Mesenchymal stem cell (in vitro differentiated cells and primary cell): ENCODE measurements at regions not wholly inside any gene's neighbourhood (a gene's known extent, or its start where the extent isn't known, plus 50 kb on each side); places are given as distances from the start of the nearest gene placed in this dataset.

Source experiments
- DNase-seq: peaks from one replicate; pipeline ENCODE4 v3.0.0-alpha.2; 2013
- H2AFZ ChIP-seq: one replicate; pipeline ENCODE4 v1.6.1; 2013; ENCODE audit warnings: low read depth, mild to moderate bottlenecking, control low read depth, inconsistent platforms, low read length, moderate library complexity
- H2AK5ac ChIP-seq: 2 replicates; pipeline ENCODE4 v1.6.1; 2013; ENCODE audit warnings: low read length, moderate library complexity, mild to moderate bottlenecking, inconsistent platforms; ENCODE audit not compliant: severe bottlenecking
- H2BK120ac ChIP-seq: one replicate; pipeline ENCODE4 v1.6.1; 2013; ENCODE audit warnings: low read depth, mild to moderate bottlenecking, inconsistent platforms, low read length, moderate library complexity
- H2BK12ac ChIP-seq, 2 experiments: one replicate each; pipeline ENCODE4 v1.6.1; 2013; ENCODE audit warnings: inconsistent platforms in 2 of 2, low read length in 2 of 2, mild to moderate bottlenecking in 2 of 2, moderate library complexity in 2 of 2, control low read depth in 1 of 2
- H2BK15ac ChIP-seq: one replicate; pipeline ENCODE4 v1.6.1; 2013; ENCODE audit warnings: mild to moderate bottlenecking, low read depth, inconsistent platforms; ENCODE audit not compliant: poor library complexity, severe bottlenecking
- H2BK5ac ChIP-seq: 2 replicates; pipeline ENCODE4 v1.6.1; 2013; ENCODE audit warnings: low read depth, mild to moderate bottlenecking, low read length, control low read depth, inconsistent platforms; ENCODE audit not compliant: poor library complexity, severe bottlenecking
- H3K14ac ChIP-seq, 2 experiments: one replicate each; pipeline ENCODE4 v1.6.1; 2013; ENCODE audit warnings: inconsistent platforms in 2 of 2, low read length in 2 of 2, control low read depth in 1 of 2, mild to moderate bottlenecking in 1 of 2, moderate library complexity in 1 of 2
- H3K18ac ChIP-seq, 2 experiments: one replicate each; pipeline ENCODE4 v1.6.1; 2013; ENCODE audit warnings: inconsistent platforms in 2 of 2, low read length in 2 of 2, control low read depth in 1 of 2, low read depth in 1 of 2, mild to moderate bottlenecking in 1 of 2
- H3K23ac ChIP-seq, 2 experiments: one replicate each; pipeline ENCODE4 v1.6.1; 2013; ENCODE audit warnings: inconsistent platforms in 2 of 2, low read length in 2 of 2, mild to moderate bottlenecking in 2 of 2, moderate library complexity in 2 of 2, control low read depth in 1 of 2
- H3K27ac ChIP-seq: 2 replicates; pipeline ENCODE4 v1.5.1; 2013; ENCODE audit warnings: mild to moderate bottlenecking, moderate library complexity, low read length, control low read depth, inconsistent platforms; ENCODE audit not compliant: poor library complexity, severe bottlenecking
- H3K27me3 ChIP-seq, 2 experiments: 2 replicates each; pipeline versions ENCODE4 v1.6.1 to v1.7.0; 2013; ENCODE audit warnings: low read length in 2 of 2, mild to moderate bottlenecking in 2 of 2, moderate library complexity in 2 of 2, control low read depth in 1 of 2, inconsistent platforms in 1 of 2; ENCODE audit not compliant: control insufficient read depth in 1 of 2, insufficient read depth in 1 of 2
- H3K36me3 ChIP-seq, 2 experiments: 2 replicates each; pipeline versions ENCODE4 v1.6.1 to v1.7.0; 2013; ENCODE audit warnings: low read length in 2 of 2, control low read depth in 1 of 2, inconsistent platforms in 1 of 2, low read depth in 1 of 2, mild to moderate bottlenecking in 1 of 2; ENCODE audit not compliant: insufficient read depth in 2 of 2, control insufficient read depth in 1 of 2
- H3K4ac ChIP-seq, 2 experiments: one replicate each; pipeline ENCODE4 v1.6.1; 2013; ENCODE audit warnings: inconsistent platforms in 2 of 2, low read length in 2 of 2, mild to moderate bottlenecking in 2 of 2, moderate library complexity in 2 of 2, control low read depth in 1 of 2, low read depth in 1 of 2
- H3K4me1 ChIP-seq: 2 replicates; pipeline ENCODE4 v1.6.1; 2013; ENCODE audit warnings: low read depth, low read length, control low read depth; ENCODE audit not compliant: control insufficient read depth, insufficient read depth
- H3K4me2 ChIP-seq: 2 replicates; pipeline ENCODE4 v1.6.1; 2013; ENCODE audit warnings: low read length, mild to moderate bottlenecking, inconsistent platforms; ENCODE audit not compliant: poor library complexity, severe bottlenecking
- H3K4me3 ChIP-seq, 2 experiments: 2 replicates each; pipeline versions ENCODE4 v1.5.1 to v1.7.0; 2013; ENCODE audit warnings: low read length in 2 of 2, mild to moderate bottlenecking in 2 of 2, control low read depth in 1 of 2, low read depth in 1 of 2; ENCODE audit not compliant: insufficient read depth in 1 of 2
- H3K79me1 ChIP-seq: replicated peaks from 2 replicates; pipeline ENCODE4 v1.6.1; 2013; ENCODE audit warnings: mild to moderate bottlenecking, control low read depth, low read length, inconsistent platforms; ENCODE audit not compliant: poor library complexity, severe bottlenecking
- H3K9ac ChIP-seq: 2 replicates; pipeline ENCODE4 v1.7.0; 2013; ENCODE audit warnings: mild to moderate bottlenecking, low read length, moderate library complexity
- H3K9me3 ChIP-seq: 2 replicates; pipeline ENCODE4 v1.7.0; 2013; ENCODE audit warnings: mild to moderate bottlenecking, low read length; ENCODE audit not compliant: control insufficient read depth
- H4K8ac ChIP-seq: one replicate; pipeline ENCODE4 v1.6.1; 2013; ENCODE audit warnings: inconsistent platforms, mild to moderate bottlenecking, low read length, moderate library complexity
- H4K91ac ChIP-seq: one replicate; pipeline ENCODE4 v1.6.1; 2013; ENCODE audit warnings: mild to moderate bottlenecking, low read length, inconsistent platforms
- whole genome bisulfite sequencing: methylation state at CpG from one replicate; pipeline ENCODE4 v1.1.7; 2013; ENCODE audit warnings: mixed read lengths; 5-methylcytosine and 5-hydroxymethylcytosine counted together

GRCh38 chr2:142307616-142308115 lies 176.8 kb upstream of the LRP1B start:
- H3K79me1 ChIP-seq: no peaks in the 10 kb centered on the region

GRCh38 chr2:142307086-142307485 lies 176.3 kb upstream of the LRP1B start:
- no peak overlapping the region for H2BK120ac ChIP-seq
- peak overlapping the region; percentile 9 for H2AK5ac ChIP-seq
- peaks cover 15% of the 10 kb centered on the region for H3K9me3 ChIP-seq
- H3K4ac ChIP-seq: no peak overlapping the region
- H3K14ac ChIP-seq: no peak overlapping the region
- no peak overlapping the region for H2BK15ac ChIP-seq
- H3K18ac ChIP-seq: no peak overlapping the region
- no peak overlapping the region for H4K8ac ChIP-seq
- 100% methylated on average over 1 of the region's 1 CpG for WGBS
- no peak overlapping the region for H2AFZ ChIP-seq
- H3K4me2 ChIP-seq: no peak overlapping the region
- no peaks in the 10 kb centered on the region for H3K79me1 ChIP-seq
- no peak overlapping the region for H3K9ac ChIP-seq
- H3K27me3 ChIP-seq: no peaks in the 10 kb centered on the region
- no peak overlapping the region for H3K4me3 ChIP-seq
- peak overlapping the region; percentile 98 for H2BK5ac ChIP-seq
- DNase-seq: no peak
- no peak overlapping the region for H4K91ac ChIP-seq
- H3K36me3 ChIP-seq: no peaks in the 10 kb centered on the region
- peak overlapping the region; percentile 94 for H3K27ac ChIP-seq
- H3K23ac ChIP-seq: no peak overlapping the region
- H3K4me1 ChIP-seq: no peaks in the 10 kb centered on the region
- no peak overlapping the region for H2BK12ac ChIP-seq

More at GRCh38 chr2:142307616-142308115, 176.8 kb upstream of the LRP1B start:
- H3K4me2 ChIP-seq: peak overlapping the region; percentile 6
- no peak overlapping the region for H3K23ac ChIP-seq
- H2BK12ac ChIP-seq: no peak overlapping the region
- H3K27ac ChIP-seq: peak overlapping the region; percentile 94
- peaks cover 21% of the 10 kb centered on the region for H3K9me3 ChIP-seq
- peak overlapping the region; percentile 57 for H2BK5ac ChIP-seq
- H3K4ac ChIP-seq: no peak overlapping the region
- peak overlapping the region; percentile 23 for H2AK5ac ChIP-seq
- no peak overlapping the region for H4K91ac ChIP-seq
- H3K9ac ChIP-seq: no peak overlapping the region
- H2BK120ac ChIP-seq: no peak overlapping the region
- H3K18ac ChIP-seq: no peak overlapping the region
- H3K4me1 ChIP-seq: no peaks in the 10 kb centered on the region
- no peak for DNase-seq
- H2AFZ ChIP-seq: no peak overlapping the region
- H3K27me3 ChIP-seq: no peaks in the 10 kb centered on the region
- H4K8ac ChIP-seq: no peak overlapping the region
- H2BK15ac ChIP-seq: no peak overlapping the region
- no peaks in the 10 kb centered on the region for H3K36me3 ChIP-seq
- no peak overlapping the region for H3K4me3 ChIP-seq
- WGBS: 94% methylated on average over 4 of the region's 4 CpGs
- no peak overlapping the region for H3K14ac ChIP-seq

- Histone ChIP-seq H3K18ac (no peak overlapping the region), H3K4me3 (no peak overlapping the region), H3K27ac (peak overlapping the region; percentile 94), H3K23ac (no peak overlapping the region), H4K91ac (no peak overlapping the region), H2AK5ac (no peak overlapping the region), H3K4me2 (no peak overlapping the region), H2BK5ac (no peak overlapping the region), H3K4me1 (no peaks in the 10 kb centered on the region), H2BK15ac (no peak overlapping the region), H2BK120ac (no peak overlapping the region), H3K14ac (no peak overlapping the region), H3K9me3 (peaks cover 9% of the 10 kb centered on the region), H3K9ac (no peak overlapping the region), H4K8ac (no peak overlapping the region), H3K36me3 (no peaks in the 10 kb centered on the region), H2BK12ac (no peak overlapping the region), H3K79me1 (no peaks in the 10 kb centered on the region), H3K4ac (no peak overlapping the region), H2AFZ (no peak overlapping the region), H3K27me3 (no peaks in the 10 kb centered on the region)
- DNase-seq: peak; percentile 20
These were observed 175.3 kb upstream of the LRP1B start for GRCh38 chr2:142306131-142306530.

GRCh38 chr2:142300517-142300916 lies 169.7 kb upstream of the LRP1B start:
- Histone ChIP-seq H3K27ac (no peak overlapping the region), H3K4me2 (no peak overlapping the region), H2BK15ac (no peak overlapping the region), H4K91ac (no peak overlapping the region), H3K9ac (no peak overlapping the region), H3K4me3 (no peak overlapping the region), H3K9me3 (peaks cover 4% of the 10 kb centered on the region), H2BK12ac (no peak overlapping the region), H4K8ac (no peak overlapping the region), H3K18ac (no peak overlapping the region), H2BK5ac (no peak overlapping the region), H3K4me1 (no peaks in the 10 kb centered on the region), H3K36me3 (no peaks in the 10 kb centered on the region), H3K27me3 (no peaks in the 10 kb centered on the region), H2AK5ac (no peak overlapping the region), H3K14ac (no peak overlapping the region), H2BK120ac (no peak overlapping the region), H3K4ac (no peak overlapping the region), H2AFZ (no peak overlapping the region), H3K23ac (no peak overlapping the region), H3K79me1 (no peaks in the 10 kb centered on the region)
- no peak for DNase-seq
